Calu3 (cell line): ENCODE measurements at regions not wholly inside any gene's neighbourhood (a gene's known extent, or its start where the extent isn't known, plus 50 kb on each side); places are given as distances from the start of the nearest gene placed in this dataset.

ENCODE experiments used
- BruUV-seq: library from RNA; stranded (reverse); fragments of 400-500 nt; replicated peaks from 2 replicates; lab custom pipeline; 2021; lab: Mats Ljungman, UMichigan
- CTCF ChIA-PET: fragments of 300-600 bp; sonication (Branson Sonifier 250); formaldehyde crosslinking; loops from one replicate; lab custom pipeline; 2022; ENCODE audit warnings: antibody characterized with exemption; lab: Charles Lee
- DNase-seq: peaks from one replicate; pipeline ENCODE4 v3.0.0; 2022
- H3K27ac Mint-ChIP-seq: one replicate; pipeline ENCODE4 v1.8.0; 2022; ENCODE audit warnings: mixed read lengths; ENCODE audit not compliant: unreplicated experiment
- H3K27me3 Mint-ChIP-seq: one replicate; pipeline ENCODE4 v1.8.0; 2022; ENCODE audit warnings: mixed read lengths; ENCODE audit not compliant: unreplicated experiment
- H3K36me3 Mint-ChIP-seq: one replicate; pipeline ENCODE4 v1.8.0; 2022; ENCODE audit warnings: mild to moderate bottlenecking, moderate library complexity, mixed read lengths; ENCODE audit not compliant: insufficient read depth, unreplicated experiment
- H3K4me1 Mint-ChIP-seq: one replicate; pipeline ENCODE4 v1.8.0; 2022; ENCODE audit warnings: mild to moderate bottlenecking, low read depth, mixed read lengths; ENCODE audit not compliant: unreplicated experiment
- H3K4me3 Mint-ChIP-seq: one replicate; pipeline ENCODE4 v1.8.0; 2022; ENCODE audit warnings: mild to moderate bottlenecking, low read depth, moderate library complexity, mixed read lengths; ENCODE audit not compliant: unreplicated experiment
- H3K9me3 Mint-ChIP-seq: one replicate; pipeline ENCODE4 v1.8.0; 2022; ENCODE audit warnings: low read depth, mixed read lengths; ENCODE audit not compliant: unreplicated experiment
- CTCF ChIP-seq: fragments of 200-600 bp; IDR thresholded peaks from one replicate; pipeline ENCODE4 v1.8.0; 2022; ENCODE audit warnings: antibody characterized with exemption; ENCODE audit not compliant: unreplicated experiment
- intact Hi-C: fragments of 100-400 bp; cut with micrococcal nuclease; formaldehyde crosslinking; loops from one replicate; pipeline ENCODE4 v1.10.0; 2022; ENCODE audit not compliant: unreplicated experiment

GRCh38 chr14:65933400-65934069 is 521.0 kb downstream of the FUT8 start:
- Mint-ChIP-seq H3K27ac (no peak overlapping the region), H3K36me3 (no peaks in the 10 kb centered on the region), H3K4me3 (no peak overlapping the region), H3K27me3 (peaks cover 45% of the 10 kb centered on the region), H3K9me3 (no peaks in the 10 kb centered on the region), H3K4me1 (no peaks in the 10 kb centered on the region)
- no peak for DNase-seq
- TF ChIP-seq CTCF, result no peak
- intact Hi-C loops, result no loop called here
- CTCF ChIA-PET, result interaction anchor here (0.7 kb wide), 1 partner anchor 508 kb away, joined by 3 read pairs; no protein-coding TSS in a partner anchor
- no TSS peak for BruUV-seq

GRCh38 chr14:65934070-65934435 is 521.5 kb downstream of the FUT8 start:
- no TSS peak for BruUV-seq
- Mint-ChIP-seq H3K36me3 (no peaks in the 10 kb centered on the region), H3K9me3 (no peaks in the 10 kb centered on the region), H3K4me3 (no peak overlapping the region), H3K27ac (no peak overlapping the region), H3K4me1 (no peaks in the 10 kb centered on the region), H3K27me3 (peaks cover 44% of the 10 kb centered on the region)
- CTCF ChIA-PET, result interaction anchor here (0.7 kb wide), 1 partner anchor 509 kb away, joined by 3 read pairs; no protein-coding TSS in a partner anchor
- intact Hi-C loops, result no loop called here
- TF ChIP-seq CTCF, result no peak
- DNase-seq, result no peak

GRCh38 chr14:65936342-65936975 is 523.9 kb downstream of the FUT8 start:
- TF ChIP-seq CTCF, result no peak
- no TSS peak for BruUV-seq
- Mint-ChIP-seq H3K27me3 (peaks cover 25% of the 10 kb centered on the region), H3K9me3 (no peaks in the 10 kb centered on the region), H3K27ac (no peak overlapping the region), H3K4me3 (no peak overlapping the region), H3K4me1 (no peaks in the 10 kb centered on the region), H3K36me3 (no peaks in the 10 kb centered on the region)
- CTCF ChIA-PET, result no interaction called here
- no peak for DNase-seq
- intact Hi-C loops, result no loop called here

GRCh38 chr14:65937079-65937959 is 524.8 kb downstream of the FUT8 start:
- BruUV-seq, result no TSS peak
- Mint-ChIP-seq H3K4me1 (no peaks in the 10 kb centered on the region), H3K27me3 (peaks cover 25% of the 10 kb centered on the region), H3K9me3 (no peaks in the 10 kb centered on the region), H3K36me3 (no peaks in the 10 kb centered on the region), H3K4me3 (no peak overlapping the region), H3K27ac (no peak overlapping the region)
- CTCF ChIA-PET, result no interaction called here
- TF ChIP-seq CTCF, result no peak
- intact Hi-C loops, result no loop called here
- no peak for DNase-seq
